ENCODE measurements at regions not wholly inside any gene's neighbourhood (a gene's known extent, or its start where the extent isn't known, plus 50 kb on each side); places are given as distances from the start of the nearest gene placed in this dataset.

DNA sequence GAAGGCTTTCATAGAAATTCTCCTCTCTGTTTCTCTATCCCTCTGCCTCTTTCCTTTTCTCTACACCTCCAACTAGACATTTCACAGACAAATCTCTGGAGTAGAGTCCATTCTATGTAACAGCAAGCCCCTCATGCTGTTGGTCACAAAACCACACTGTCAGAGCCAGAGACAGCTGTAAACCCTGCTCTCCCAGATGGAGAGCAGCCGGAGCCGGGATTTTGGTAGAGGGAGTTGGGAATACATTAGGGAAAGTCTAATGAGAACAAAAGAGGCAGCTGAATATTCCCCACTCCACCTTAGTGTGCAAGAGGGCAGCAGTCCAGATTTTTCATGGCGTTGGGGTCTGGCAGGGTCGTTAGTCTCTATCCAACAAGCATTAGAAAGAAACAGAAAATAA lies 68.3 kb upstream of the EDN1 start:
- BruUV-seq (replicated peaks) = no TSS peak

DNA sequence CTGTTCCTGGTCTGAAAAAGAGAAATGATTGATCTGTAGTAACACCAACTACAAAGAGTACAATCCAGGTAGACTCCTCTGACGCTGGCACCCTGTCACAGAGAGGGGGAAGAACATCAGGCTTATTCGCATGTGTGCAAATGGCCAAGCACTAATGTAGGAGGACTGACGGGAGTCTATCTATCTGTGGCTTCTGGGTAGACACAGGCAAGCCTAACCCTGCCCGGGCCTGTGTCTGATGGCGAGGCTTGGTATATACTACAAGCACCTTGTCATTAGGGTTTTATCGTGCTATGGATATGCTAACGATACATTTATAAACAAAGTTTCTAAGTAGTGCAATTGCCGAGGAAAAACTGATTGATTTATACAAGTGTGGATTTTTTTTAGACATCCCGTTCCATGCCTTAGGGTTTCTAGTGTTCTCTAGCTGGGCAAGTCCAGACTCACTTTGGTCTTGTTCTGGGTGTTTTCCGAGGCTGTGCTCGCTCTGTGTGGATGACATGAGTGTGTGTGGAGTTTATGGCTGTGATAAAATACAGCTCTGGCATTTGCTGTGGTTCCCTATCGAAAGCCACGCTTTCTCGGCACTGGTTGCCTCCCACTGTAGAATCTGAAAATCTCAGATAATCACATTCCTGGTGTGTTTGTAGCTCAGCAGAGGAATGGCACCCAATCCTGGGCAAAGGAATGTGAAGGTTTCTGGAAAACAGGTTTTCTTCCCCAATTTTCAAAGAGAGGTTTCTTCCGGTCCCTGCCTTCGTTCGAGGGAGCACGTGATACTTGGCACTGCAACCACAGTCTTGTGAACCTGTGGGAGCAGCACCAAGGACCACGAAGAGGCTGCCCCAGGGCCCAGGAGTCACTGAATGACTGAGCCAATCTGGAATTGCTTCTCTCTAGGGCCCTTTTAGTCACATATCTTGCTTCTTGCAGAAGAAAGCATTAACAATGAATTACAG lies 67.5 kb upstream of the EDN1 start:
- Mint-ChIP-seq H3K36me3 (ENCODE audit: insufficient read depth, unreplicated experiment) (no peaks in the 10 kb centered on the region), H3K9me3 (ENCODE audit: low read depth, unreplicated experiment) (no peaks in the 10 kb centered on the region), H3K27me3 (ENCODE audit: unreplicated experiment) (no peaks in the 10 kb centered on the region), H3K27ac (ENCODE audit: unreplicated experiment) (no peak overlapping the region), H3K4me1 (ENCODE audit: low read depth, unreplicated experiment) (no peaks in the 10 kb centered on the region), H3K4me3 (ENCODE audit: low read depth, unreplicated experiment) (no peak overlapping the region)
- CTCF ChIA-PET = interaction anchor here (1.6 kb wide), 1 partner anchor 11 kb away, joined by 4 read pairs; no protein-coding TSS in a partner anchor
- no TSS peak for BruUV-seq (replicated peaks)
- DNase-seq = no peak
- intact Hi-C loops (cut with micrococcal nuclease; ENCODE audit: unreplicated experiment) = no loop called here
- TF ChIP-seq, protein P1, sequence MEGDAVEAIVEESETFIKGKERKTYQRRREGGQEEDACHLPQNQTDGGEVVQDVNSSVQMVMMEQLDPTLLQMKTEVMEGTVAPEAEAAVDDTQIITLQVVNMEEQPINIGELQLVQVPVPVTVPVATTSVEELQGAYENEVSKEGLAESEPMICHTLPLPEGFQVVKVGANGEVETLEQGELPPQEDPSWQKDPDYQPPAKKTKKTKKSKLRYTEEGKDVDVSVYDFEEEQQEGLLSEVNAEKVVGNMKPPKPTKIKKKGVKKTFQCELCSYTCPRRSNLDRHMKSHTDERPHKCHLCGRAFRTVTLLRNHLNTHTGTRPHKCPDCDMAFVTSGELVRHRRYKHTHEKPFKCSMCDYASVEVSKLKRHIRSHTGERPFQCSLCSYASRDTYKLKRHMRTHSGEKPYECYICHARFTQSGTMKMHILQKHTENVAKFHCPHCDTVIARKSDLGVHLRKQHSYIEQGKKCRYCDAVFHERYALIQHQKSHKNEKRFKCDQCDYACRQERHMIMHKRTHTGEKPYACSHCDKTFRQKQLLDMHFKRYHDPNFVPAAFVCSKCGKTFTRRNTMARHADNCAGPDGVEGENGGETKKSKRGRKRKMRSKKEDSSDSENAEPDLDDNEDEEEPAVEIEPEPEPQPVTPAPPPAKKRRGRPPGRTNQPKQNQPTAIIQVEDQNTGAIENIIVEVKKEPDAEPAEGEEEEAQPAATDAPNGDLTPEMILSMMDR (IDR thresholded peaks at IDR 0.05; ENCODE audit: unreplicated experiment) = no peak

More for the DNA sequence above, 68.3 kb upstream of the EDN1 start:
- DNase-seq = no peak
- Mint-ChIP-seq H3K36me3 (ENCODE audit: insufficient read depth, unreplicated experiment) (no peaks in the 10 kb centered on the region), H3K4me3 (ENCODE audit: low read depth, unreplicated experiment) (no peak overlapping the region), H3K4me1 (ENCODE audit: low read depth, unreplicated experiment) (no peaks in the 10 kb centered on the region), H3K27me3 (ENCODE audit: unreplicated experiment) (no peaks in the 10 kb centered on the region), H3K27ac (ENCODE audit: unreplicated experiment) (no peak overlapping the region), H3K9me3 (ENCODE audit: low read depth, unreplicated experiment) (no peaks in the 10 kb centered on the region)
- CTCF ChIA-PET = no interaction called here
- intact Hi-C loops (cut with micrococcal nuclease; ENCODE audit: unreplicated experiment) = no loop called here
- TF ChIP-seq, protein P1 (IDR thresholded peaks at IDR 0.05; ENCODE audit: unreplicated experiment) = no peak

DNA sequence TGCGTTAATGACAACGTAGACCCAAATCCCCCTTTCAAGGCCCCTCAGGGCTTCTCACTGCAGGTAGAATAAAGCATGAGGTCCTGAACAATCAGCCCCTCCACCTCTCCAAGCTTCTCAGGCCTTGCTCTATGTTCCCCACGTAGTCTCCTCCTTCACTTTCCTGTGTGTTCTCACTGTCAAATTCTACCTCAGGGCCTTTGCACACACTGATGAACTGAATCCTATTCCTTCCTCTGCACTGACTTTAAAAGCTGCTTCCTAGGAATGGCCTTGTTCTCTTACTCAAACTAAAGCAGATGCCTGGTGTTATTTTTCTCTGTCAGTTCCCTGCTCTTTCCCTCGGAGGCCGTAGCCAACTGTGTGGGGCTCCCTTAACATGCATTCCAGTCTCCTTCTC lies 66.8 kb upstream of the EDN1 start:
- Mint-ChIP-seq H3K9me3 (ENCODE audit: low read depth, unreplicated experiment) (no peaks in the 10 kb centered on the region), H3K36me3 (ENCODE audit: insufficient read depth, unreplicated experiment) (peaks cover 4% of the 10 kb centered on the region), H3K27ac (ENCODE audit: unreplicated experiment) (no peak overlapping the region), H3K4me1 (ENCODE audit: low read depth, unreplicated experiment) (no peaks in the 10 kb centered on the region), H3K27me3 (ENCODE audit: unreplicated experiment) (no peaks in the 10 kb centered on the region), H3K4me3 (ENCODE audit: low read depth, unreplicated experiment) (no peak overlapping the region)
- TF ChIP-seq, protein P1 (IDR thresholded peaks at IDR 0.05; ENCODE audit: unreplicated experiment) = no peak
- intact Hi-C loops (cut with micrococcal nuclease; ENCODE audit: unreplicated experiment) = no loop called here
- CTCF ChIA-PET = interaction anchor here (1.6 kb wide), 1 partner anchor 11 kb away, joined by 4 read pairs; no protein-coding TSS in a partner anchor
- BruUV-seq (replicated peaks) = no TSS peak
- no peak for DNase-seq

DNA sequence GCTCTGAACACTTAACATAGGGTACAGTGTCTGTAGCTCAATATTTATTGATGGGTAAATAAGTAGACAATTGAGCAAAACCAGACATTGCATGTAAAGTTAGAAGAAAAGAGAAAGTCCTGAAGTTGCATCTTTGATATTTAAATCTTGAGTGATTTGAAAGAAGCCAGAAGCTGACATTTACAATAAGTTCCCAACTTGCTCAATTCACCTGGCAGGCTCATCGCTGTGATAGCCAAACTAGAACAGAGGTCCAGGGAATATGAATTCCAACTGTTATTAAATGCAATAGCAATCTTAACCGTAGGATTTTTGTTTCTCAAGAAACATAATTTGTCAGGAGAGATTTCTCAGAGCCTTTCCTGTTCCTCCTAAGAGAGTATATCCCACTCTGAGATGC lies 65.9 kb upstream of the EDN1 start:
- no TSS peak for BruUV-seq (replicated peaks)
- CTCF ChIA-PET = interaction anchor here (1.6 kb wide), 1 partner anchor 10 kb away, joined by 4 read pairs; no protein-coding TSS in a partner anchor
- no peaks in the 10 kb centered on the region for H3K9me3 Mint-ChIP-seq (ENCODE audit: low read depth, unreplicated experiment)
- H3K27ac Mint-ChIP-seq (ENCODE audit: unreplicated experiment) = no peak overlapping the region
- peaks cover 7% of the 10 kb centered on the region for H3K4me1 Mint-ChIP-seq (ENCODE audit: low read depth, unreplicated experiment)
- intact Hi-C loops (cut with micrococcal nuclease; ENCODE audit: unreplicated experiment) = no loop called here
- no peak overlapping the region for H3K4me3 Mint-ChIP-seq (ENCODE audit: low read depth, unreplicated experiment)
- H3K36me3 Mint-ChIP-seq (ENCODE audit: insufficient read depth, unreplicated experiment) = peaks cover 7% of the 10 kb centered on the region
- no peak for DNase-seq
- TF ChIP-seq, protein P1 (IDR thresholded peaks at IDR 0.05; ENCODE audit: unreplicated experiment) = no peak
- H3K27me3 Mint-ChIP-seq (ENCODE audit: unreplicated experiment) = no peaks in the 10 kb centered on the region
